GM13976 (cell line): ENCODE measurements at regions not wholly inside any gene's neighbourhood (a gene's known extent, or its start where the extent isn't known, plus 50 kb on each side); places are given as distances from the start of the nearest gene placed in this dataset.

Experiments used
- DNase-seq: peaks from one replicate; pipeline ENCODE4 v3.0.0; 2012; ENCODE audit warnings: low spot score
- in situ Hi-C: fragments of 300-500 bp; cut with MboI; formaldehyde crosslinking; loops from one replicate; pipeline ENCODE4 v1.12.0; 2022; ENCODE audit warnings: low sequenced_read_pairs, mixed read lengths, inconsistent platforms; ENCODE audit not compliant: unreplicated experiment
- TF ChIP-seq, protein P1 (sequence below): IDR thresholded peaks from 2 replicates; pipeline ENCODE4 v1.5.1; 2012; ENCODE audit warnings: borderline replicate concordance, mild to moderate bottlenecking; ENCODE audit not compliant: insufficient read depth; ENCODE audit errors: extremely low read depth, missing control alignments, control extremely low read depth

DNA sequence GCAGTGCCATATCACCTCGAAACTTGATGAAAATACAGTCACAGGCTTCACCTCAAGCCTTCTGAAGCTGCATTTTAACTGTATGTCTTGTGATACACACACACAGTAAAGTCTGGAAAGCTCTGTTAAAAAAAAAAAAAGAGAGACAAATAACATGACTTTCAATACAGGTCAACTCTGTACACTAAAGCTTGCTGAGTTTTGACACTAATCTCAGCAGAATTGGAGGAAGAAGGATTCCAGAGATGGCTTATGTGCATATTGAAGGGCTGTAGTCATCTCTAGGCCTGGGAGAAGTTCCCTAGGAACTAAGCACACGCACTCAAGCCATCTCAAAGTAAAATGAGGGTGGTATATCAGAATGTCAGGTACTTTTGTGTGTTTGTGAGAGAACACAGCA lies 875.1 kb downstream of the EPHA4 start:
- DNase-seq: no peak
- TF ChIP-seq, protein P1, sequence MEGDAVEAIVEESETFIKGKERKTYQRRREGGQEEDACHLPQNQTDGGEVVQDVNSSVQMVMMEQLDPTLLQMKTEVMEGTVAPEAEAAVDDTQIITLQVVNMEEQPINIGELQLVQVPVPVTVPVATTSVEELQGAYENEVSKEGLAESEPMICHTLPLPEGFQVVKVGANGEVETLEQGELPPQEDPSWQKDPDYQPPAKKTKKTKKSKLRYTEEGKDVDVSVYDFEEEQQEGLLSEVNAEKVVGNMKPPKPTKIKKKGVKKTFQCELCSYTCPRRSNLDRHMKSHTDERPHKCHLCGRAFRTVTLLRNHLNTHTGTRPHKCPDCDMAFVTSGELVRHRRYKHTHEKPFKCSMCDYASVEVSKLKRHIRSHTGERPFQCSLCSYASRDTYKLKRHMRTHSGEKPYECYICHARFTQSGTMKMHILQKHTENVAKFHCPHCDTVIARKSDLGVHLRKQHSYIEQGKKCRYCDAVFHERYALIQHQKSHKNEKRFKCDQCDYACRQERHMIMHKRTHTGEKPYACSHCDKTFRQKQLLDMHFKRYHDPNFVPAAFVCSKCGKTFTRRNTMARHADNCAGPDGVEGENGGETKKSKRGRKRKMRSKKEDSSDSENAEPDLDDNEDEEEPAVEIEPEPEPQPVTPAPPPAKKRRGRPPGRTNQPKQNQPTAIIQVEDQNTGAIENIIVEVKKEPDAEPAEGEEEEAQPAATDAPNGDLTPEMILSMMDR: no peak
- in situ Hi-C loops: loop anchor here (25.0 kb wide), 2 partner anchors 865 to 1265 kb away; partner anchors contain the start of gene EPHA4

DNA sequence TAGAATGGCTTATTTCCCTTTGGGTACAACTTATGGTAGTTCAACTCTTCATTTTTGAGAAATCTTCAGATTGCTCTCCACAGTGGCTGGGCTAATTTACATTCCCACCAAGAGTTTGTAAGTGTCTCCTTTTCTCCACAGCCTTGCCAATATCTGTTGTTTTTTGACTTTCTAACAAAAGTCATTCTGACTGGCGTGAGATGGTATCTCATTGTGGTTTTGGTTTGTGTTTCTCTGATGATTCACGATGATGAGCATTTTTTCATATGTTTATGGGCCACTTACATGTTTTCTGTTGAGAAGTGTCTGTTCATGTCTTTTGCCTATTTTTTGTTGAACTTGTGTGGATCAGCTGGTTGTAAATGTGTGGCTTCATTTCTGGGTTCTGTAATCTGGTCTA lies 871.0 kb downstream of the EPHA4 start:
- in situ Hi-C loops: no loop called here
- no peak for DNase-seq
- TF ChIP-seq, protein P1: no peak

DNA sequence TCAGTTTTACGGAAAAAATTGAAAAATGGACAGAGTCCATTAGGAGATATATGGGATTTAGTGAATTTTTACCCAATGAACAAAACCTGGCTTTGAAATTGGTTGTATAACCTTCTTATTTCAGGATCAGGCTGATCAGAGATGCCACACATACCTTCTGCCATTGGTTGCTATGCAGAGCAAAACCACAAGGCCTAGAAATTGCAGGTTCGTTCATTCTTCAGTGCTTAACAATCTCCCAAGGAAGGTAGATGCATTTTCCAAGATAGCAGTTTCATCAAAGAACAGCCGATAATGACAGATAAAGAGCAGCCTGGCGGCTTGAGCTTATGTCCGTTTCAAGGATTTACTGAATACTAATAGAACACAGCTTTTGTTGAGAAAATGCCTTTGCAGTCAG lies 868.8 kb downstream of the EPHA4 start:
- TF ChIP-seq, protein P1: no peak
- in situ Hi-C loops: no loop called here
- DNase-seq: no peak

DNA sequence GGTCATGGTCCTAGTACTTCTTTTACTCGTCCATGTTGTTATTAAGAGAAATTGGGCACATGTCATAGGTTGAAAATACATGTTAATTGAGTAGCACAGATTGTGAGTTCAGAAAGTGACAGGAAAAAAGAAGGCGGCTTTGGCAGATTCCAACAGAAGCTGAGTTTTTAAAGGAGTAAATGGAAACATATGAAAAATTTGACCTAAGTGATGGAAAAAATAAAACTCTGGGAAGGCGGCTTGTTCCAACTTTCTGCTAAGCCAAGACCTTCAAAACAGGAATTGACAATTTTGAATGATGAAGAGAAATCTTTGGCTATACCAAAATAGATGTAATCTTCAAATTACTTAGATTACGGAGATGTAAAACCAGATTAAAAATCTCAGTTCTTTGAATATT lies 868.0 kb downstream of the EPHA4 start:
- in situ Hi-C loops: no loop called here
- TF ChIP-seq, protein P1: no peak
- DNase-seq: no peak

DNA sequence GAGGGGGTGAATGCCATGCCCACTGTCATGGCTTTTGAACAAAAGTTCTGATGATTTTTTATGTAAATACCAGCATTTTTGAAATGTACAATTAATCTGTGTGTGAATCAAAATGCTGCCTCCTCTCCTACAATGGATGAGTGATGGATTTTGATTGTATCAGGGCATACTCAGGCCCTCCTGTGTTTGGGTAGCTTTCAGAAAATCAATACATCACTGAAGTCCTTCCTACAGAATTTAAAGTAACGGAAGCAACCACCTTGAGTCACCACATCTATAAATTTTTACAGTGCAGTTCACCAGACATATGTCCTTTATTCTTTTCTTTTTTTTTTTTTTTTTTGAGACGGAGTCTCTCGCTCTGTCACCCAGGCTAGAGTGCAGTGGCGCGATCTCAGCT lies 867.3 kb downstream of the EPHA4 start:
- DNase-seq: no peak
- TF ChIP-seq, protein P1: no peak
- in situ Hi-C loops: no loop called here

DNA sequence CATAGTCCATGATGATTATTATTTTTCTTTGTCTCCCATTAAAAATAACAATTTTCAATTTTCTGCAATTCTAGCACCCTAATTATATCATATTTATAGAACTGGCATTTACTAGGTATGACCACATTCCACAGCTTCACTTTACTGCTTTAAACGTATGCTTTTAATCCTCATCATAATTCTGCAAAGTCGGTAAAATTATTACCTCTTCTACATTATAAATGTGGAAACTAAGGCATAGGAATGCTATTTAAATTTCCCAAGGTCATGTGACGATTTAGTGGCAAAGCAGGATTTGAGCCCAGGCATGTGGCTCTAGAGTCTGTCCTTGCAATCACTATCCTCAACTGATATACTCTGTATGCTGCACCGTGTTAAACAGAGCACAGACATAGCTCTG lies 866.4 kb downstream of the EPHA4 start:
- no peak for DNase-seq
- in situ Hi-C loops: no loop called here
- TF ChIP-seq, protein P1: no peak

DNA sequence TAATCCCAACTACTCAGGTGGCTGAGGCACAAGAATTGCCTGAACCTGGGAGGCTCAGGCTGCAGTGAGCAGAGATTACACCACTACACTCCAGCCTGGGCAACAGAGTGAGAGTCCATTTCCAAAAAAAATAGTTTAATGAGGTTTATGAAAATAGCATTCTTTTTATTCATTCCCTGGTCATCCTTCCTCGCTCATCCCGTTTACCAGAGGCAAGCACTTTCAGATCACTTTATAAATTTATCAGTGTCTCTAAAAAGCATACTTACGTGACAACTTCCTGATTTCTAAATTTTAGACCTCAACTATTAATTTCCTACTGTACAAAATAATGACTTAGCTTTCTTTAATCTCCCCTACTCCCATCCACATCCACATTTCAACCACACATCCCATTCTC lies 864.8 kb downstream of the EPHA4 start:
- TF ChIP-seq, protein P1: no peak
- in situ Hi-C loops: no loop called here

More for the DNA sequence above, 864.8 kb downstream of the EPHA4 start:
- DNase-seq: no peak
